GM19468 (cell line): ENCODE measurements at regions not wholly inside any gene's neighbourhood (a gene's known extent, or its start where the extent isn't known, plus 50 kb on each side); places are given as distances from the start of the nearest gene placed in this dataset.
"Not testable (repeated sequence)": the region's sequence is repeated elsewhere in the genome, so short reads cannot be mapped to it uniquely, and the experiment has no call there.

Experiments used
- ATAC-seq: cut with Tn5 transposase; IDR thresholded peaks from one replicate; pipeline ENCODE4 v1.9.1; 2021; ENCODE audit warnings: mild to moderate bottlenecking, moderate library complexity, moderate number of reproducible peaks; ENCODE audit not compliant: unreplicated experiment; ENCODE audit errors: extremely low read depth

DNA sequence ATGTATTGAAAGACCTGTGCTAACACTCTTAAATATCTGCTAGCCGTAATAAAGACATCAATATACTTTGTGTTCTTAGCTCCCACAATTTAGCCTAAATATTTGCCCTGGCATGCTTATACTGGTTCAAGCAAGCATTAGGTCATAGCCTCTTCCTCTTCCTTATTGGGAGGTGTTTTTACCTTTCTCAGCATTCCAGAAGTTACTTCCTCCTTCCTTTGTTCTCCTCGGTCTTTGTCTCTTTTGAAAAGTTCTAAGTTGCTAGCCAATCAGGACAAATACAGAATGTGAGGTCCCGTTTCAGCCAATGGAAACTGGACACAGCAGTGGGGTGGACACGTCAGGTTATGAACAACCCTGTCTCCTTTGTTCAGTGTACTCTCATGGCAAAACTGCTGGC, 2543.6 kb downstream of the PCDH9 start:
- not testable (repeated sequence) for ATAC-seq

DNA sequence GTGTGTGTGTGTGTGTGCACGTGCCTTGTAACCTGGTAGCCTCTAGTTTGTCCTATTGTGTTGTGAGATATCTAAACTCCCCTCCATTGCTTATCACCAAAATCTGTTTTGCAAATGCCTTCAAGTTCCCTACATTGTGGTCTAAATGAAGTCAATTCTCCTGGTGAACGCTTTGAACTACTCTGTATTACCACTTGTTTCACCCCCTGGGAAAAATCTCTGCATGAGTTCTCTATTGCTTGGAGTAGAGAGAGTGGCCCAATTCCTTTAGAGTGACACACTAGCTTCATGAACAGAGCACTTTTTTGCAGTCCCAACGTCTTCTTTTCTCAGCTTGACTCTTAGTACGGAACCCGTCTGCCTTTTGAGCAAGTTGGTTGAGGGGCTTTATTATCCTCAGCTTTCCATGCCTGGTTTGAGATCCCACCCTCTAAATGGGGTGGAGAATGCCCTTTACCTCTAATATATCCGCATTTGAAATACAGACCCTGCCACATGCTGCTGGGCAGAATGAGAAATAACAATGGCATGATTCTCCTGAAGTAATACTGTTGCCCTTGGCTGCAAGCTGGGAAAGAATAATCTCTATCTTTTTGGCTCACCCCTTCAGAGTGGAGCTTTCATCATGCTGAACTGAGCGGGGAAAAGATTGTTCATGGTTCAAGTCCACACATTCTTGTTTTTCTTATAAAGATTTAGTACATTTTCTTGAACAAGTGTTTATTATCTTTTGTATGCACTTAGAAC, 2545.3 kb downstream of the PCDH9 start:
- no peak for ATAC-seq

DNA sequence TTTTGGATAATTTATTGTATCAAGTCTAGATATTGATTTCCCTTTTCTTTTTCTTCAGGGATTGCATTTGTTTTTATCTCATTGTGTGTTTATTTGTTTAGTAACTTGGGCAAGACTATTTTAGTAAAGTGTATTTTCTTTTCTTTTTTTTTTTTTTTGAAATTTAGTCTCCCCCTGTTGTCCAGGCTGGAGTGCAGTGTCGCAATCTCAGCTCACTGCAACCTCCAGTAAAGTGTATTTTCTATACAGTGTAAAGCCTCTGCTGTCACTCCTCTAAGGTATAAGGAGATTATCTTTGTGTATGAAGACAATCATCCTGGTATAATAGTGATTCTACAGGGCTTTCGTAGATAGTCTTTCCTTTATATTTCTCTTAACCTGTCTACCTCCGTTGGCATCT, 2546.0 kb downstream of the PCDH9 start:
- no peak for ATAC-seq

DNA sequence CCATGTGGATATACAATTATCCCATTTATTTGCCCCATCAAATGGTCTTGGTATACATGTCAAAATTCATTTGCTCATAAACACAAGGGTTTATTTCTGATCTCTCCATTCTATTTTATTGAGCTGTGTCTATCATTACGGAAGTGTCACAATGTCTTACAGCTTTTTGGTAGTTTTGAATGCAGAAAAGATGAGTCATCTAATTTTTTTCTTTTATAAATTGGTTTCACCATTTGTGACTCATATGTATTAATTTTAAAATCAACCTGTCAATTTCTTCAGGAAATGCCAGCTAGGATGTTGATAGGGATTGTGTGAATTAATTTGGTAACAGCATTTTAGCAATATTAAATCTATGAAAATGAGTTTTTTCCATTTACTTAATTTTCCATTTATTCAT, 2549.4 kb downstream of the PCDH9 start:
- ATAC-seq, result no peak

DNA sequence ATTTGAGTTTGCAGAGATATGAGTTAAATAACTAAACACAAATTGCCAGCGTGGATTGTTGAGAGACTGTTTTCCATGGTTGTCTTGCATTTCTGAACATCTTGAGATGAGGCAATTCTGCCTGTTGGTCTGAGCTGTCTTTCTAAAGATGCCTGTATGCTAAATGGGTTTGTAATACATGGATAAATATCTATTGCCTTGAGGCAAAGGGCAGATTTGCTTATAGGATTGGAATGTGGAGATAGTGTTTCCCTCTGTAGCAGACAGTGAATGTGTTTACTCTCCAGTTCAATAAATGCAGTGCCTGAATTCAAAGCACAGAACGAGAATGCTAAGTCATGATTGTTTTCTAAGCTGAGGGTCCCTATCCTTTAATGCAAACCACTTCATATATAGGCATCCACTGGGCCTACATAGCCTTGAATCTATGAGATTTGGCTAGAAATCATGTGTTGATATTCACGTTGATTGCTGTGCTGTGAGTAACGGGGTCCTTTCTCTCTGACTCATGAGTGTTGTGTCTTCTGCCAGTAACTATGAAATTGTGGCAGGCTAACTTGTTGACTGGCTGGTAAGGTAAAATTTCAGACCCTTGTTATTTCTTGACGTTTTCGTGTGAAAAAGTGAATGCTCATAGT, 2554.8 kb downstream of the PCDH9 start:
- no peak for ATAC-seq

DNA sequence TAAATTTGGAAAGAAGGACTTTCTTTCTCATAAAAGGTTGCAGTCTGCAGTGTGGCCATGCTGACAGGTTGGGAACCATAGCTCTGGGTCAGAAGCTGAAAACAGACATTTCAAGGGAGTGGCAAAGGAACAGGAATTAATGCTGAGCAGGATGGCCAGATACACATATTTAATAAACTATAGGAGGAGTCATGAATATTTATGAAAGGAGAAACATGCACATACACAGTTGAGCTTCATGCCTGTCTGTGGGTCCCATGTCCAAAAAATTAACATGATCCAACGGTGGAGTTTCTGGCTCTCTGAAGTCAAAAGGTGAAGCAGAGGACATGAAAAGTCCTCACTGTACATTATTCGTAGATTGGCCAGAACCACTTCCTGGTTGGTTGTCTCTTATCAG, 2556.0 kb downstream of the PCDH9 start:
- ATAC-seq, result no peak

DNA sequence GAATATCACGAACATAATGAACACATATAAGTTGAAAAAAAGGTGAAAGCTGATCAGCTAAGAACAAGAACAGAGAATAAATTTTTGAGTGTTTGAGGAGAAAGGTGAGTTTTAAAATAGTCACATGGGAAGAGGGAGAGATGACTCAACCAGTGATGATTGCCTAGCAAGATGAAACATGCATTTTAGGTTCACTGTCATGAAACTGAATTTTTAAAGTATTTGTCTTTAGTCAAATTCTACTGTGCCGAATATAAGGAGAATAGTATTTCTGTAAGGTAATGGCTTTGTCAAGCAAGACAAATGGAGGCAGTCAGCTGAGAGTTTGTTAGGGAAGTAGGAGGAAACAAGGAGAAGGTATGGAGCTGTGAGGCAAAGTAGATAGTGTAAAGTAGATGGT, 2557.4 kb downstream of the PCDH9 start:
- no peak for ATAC-seq

DNA sequence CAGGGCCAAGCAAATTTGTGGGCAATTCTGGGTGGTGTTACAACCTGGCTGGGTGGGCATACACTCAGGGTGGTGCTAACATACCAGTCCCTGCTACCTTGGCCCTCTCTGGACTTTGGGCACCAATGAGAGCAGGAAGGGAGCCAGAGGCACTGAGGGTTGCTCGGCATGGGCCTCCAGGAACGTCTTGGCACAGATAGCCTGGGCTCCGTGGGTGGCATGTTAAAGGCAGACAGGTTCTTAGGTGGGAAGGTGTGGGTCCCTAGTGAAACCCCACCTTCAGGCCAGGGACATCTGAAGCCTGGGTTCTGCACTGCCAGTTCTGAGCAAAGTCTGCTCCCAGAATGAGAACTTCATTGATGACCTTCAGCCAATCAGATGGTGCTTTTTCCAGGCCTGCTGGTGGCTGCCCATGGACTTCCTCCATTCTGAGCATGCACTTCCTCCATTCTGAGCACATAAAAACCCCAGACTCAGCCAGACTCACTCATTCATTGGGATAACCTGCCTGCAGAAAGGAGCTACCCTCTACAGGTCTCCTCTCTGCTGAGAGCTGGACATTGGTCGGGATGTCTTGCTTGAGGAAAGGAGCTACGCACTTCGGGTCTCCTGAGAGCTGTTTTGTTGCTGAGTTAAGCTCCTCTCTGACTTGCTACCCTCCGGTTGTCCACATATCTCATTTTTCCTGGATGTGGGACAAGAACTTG, 2567.1 kb downstream of the PCDH9 start:
- ATAC-seq, result no peak

DNA sequence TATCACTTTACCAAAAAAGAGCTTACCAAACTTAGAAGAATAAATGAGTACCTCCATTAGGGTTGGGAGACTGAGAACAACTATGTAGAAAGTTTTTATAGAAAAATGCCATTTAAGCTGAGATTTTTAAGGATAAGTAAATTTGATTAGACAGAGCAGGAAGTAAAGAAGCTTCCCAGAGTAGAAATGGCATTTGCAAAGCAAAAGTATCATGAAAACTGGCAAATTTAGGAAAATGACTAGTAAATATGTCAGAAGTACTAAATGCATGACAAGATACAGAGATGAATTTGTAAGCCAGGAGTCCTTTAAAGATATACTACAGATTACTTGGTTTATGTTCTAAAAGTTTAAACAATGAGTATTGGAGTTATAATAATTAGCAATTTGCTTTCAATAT, 2581.8 kb downstream of the PCDH9 start:
- no peak for ATAC-seq

DNA sequence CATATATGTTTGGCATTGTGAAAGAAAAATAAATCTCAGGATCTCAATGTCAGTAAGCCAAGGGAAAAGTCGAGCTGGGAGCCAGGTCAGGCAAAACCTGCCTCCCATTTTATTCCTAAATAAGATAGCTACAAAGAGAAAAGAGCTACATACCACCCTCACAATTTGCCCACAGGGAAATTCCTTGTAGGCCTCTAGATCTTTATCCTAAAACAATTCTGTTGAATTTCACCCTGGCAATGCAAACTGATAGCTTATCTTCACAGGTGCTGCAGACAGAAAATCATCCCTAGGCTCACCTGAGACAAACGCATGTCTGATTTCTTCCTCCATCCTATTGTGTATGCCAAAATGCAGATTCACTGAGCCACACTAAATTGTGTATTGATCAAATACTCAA, 2587.1 kb downstream of the PCDH9 start:
- ATAC-seq, result no peak

DNA sequence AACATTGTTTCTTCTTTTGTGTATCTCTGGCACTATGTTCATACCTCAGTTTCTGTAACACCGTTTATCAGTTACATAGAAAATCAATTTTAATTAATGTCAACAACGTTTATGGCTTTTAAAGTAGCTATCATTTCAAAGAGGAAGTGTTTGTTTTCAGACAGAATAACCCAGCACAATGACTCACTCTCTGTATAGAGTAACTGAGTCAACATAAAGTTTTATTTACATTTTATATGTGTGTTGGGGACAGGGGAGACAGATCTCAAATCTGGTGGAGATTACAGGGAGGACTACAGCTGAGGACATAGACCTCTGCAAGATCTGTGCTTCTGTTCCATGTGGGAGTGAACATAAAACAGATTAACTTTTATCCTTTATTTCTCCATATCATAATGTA, 2590.1 kb downstream of the PCDH9 start:
- no peak for ATAC-seq

DNA sequence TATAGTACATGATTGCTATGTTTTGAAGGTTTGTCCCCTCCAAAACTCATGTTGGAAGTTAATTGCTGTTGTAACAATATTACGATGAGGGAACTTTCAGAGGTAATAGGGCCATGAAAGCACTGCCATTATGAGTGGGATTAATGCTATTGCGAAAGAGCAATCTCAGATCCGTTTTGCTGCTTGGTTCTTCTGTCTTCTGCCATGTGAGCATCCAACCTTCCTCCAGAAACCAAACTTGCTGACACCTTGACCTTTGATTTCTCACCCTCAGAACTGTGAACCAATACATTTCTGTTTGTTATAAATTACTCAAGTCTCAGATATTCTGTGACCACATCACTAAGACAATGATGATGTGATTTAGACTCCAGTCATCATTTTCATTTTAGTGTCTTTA, 2590.9 kb downstream of the PCDH9 start:
- ATAC-seq, result no peak

DNA sequence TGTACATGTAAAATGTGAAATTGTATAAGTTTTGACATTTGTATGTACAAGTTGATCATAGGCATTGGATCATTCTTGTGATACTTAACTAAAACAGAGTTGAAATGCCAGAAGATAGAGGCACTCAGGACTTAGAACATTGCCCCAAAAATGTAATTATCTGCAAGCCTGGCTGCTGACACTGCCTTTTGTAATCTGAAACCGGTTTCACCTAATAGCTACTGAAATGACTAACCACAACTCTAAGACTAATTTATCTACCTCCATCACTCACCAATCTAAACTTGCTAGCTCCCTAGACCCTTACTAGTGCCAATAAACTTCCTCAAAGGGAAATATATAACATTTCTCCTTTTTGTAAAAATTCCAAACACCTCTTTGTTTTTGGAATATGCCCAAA, 2596.2 kb downstream of the PCDH9 start:
- no peak for ATAC-seq

DNA sequence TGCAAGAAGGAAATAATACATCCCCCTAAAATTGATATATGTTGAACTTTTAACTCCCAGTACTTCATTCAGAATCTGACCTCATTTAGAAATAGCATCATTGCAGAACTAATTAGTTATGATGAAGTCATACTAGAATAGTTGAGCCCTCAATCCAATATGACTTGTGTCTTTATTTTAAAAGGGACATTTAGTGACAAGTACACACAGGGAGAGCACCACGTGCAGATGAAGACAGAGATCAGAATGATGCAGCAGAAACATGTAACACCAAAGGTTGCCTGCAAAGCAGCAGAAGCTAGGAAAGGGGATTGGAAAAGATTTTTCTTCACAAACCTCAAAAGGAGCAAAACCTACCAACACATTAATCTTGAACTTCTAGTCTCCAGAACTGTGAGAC, 2602.5 kb downstream of the PCDH9 start:
- no peak for ATAC-seq

DNA sequence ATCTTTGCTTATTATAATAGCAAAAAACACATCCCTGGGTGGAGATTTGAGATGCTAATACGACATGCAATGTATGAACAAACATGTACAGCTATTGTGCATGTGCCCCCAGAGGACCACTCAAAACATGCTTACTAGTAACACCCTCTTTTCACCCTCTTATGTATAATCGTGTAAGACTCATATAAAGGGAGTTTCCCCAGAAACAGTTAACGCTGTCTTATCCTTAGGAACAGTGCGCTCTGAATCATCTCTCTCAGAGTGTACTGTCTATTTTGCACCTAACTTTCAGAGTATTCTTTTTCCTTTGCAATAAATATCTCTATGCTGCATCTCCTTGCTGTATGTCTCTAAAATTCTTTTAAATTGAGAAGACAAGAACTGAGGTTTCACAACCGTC, 2604.0 kb downstream of the PCDH9 start:
- ATAC-seq, result no peak

DNA sequence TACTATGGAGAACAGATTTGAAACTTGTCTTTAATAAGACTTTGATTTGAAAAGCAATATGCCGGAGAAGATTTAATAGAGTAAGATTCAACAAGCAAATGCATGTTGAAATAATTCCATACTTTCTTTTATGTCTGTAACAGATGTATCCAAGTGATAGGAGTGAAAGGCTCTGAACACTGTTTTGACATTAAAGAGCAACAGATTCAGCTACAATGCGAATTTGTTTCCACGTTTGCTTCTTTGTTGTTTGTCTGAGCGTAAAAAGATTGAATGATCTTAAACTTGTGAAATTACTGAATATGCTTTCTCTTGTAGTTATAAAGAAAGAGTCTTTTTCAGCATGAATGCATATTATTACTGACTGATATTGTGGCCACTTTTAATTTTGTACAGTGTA, 2612.9 kb downstream of the PCDH9 start:
- no peak for ATAC-seq

DNA sequence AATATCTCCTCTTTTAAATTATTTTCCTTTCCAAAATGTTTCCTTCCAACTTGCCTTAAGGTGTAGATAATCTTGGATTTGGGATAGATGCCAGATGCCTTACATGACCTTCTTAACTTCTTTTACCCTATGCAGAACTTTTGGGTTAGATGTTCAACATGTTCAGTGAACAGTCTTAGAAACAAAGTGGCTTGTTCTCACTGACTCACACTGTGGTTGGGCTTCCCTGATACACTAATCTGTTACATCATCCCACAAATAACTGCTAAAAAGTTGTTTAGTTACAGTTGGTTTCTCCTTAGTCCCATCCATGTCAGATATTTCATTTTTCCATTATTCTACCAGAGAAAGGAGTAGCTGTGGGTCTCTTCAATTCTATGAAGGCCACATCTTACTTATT, 2638.2 kb downstream of the PCDH9 start:
- no peak for ATAC-seq

DNA sequence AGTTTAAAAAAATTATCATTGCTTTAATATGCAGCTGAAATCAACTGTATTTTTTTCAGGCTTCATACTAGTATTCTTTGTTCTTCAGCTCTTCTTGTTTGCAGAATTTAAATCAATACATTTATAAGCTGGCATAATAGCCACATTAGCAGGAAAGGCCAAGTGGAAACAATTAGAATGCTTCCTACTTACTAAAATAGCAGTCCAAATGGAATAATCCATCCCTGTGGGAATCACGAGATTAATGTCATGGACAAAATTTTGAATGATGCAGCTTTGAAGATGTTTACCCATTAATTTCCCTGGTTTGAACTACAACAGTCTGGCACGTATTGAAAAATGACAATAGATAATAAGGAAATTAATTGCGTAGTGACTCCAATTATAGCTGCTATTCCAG, 2650.8 kb downstream of the PCDH9 start:
- ATAC-seq, result no peak

DNA sequence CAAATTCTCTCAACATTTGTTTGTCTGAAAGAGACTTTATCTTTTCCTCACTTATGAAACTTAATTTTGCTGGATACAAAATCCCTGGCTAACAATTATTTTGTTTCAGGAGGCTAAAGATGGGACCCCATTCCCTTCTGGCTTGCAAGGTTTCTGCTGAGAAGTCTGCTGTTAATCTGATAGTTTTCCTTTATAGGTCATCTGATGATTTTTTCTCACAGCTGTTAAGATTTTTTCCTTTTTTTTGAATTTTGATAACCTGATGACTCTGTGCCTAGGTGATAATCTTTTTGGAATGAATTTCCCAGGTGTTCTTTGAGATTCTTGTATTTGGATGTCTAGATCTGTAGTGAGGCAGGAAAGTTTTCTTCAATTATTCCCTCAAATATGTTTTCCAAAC, 2661.4 kb downstream of the PCDH9 start:
- ATAC-seq, result no peak

DNA sequence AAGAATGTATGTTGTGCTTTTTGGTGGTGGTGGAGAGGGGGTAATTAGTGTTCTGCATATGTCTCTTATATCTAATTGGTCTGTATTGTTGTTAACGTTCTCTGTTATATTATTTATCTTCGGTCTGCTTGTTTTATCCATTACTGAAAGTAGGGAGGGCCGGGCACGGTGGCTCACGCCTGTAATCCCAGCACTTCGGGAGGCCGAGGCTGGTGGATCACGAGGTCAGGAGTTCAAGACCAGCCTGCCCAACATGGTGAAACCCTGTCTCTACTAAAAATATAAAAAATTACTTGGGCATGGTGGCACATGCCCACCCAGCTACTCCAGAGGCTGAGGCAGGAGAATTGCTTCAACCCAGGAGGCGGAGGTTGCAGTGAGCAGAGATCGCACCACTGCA, 2672.1 kb downstream of the PCDH9 start:
- ATAC-seq, result not testable (repeated sequence)

DNA sequence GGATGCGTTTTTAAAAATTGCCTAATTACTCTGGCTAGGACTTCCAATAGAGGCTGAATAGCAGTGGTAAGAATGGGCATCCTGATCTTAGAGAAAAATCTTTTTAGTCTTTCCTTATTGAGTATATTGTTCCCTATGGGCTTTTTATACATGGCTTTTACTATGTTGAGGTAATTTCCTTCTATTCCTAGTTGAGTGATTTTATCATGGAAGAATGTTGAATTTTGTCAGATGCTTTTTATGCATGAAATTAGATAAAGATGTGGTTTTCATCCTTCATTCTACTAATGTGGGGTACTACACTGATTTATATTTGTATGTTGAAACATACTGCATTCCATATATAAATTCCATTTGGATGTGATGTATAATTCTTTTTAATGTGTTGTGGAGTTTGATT, 2673.8 kb downstream of the PCDH9 start:
- ATAC-seq, result no peak
